ENCODE measurements at regions not wholly inside any gene's neighbourhood (a gene's known extent, or its start where the extent isn't known, plus 50 kb on each side); places are given as distances from the start of the nearest gene placed in this dataset.

DNA sequence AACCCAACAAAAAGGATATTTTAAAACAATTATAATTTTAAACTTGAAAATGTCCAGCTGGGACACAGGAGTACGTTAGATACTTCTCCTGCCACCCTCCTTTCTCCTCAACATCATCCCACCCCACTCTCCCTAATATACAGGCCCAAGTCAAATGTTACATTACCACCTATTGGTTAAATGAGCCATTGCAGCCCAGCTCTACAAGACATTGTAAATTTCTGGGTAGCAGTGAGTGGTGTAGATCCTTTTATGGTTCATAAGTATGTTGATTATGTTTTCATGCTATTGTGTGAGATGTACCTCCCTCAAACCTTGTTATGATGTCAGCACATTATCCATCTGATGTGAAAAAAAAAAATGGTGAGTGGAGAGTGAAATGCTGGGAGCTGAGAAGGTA, 187.1 kb upstream of the BCOR start:
- TF ChIP-seq, protein P1, sequence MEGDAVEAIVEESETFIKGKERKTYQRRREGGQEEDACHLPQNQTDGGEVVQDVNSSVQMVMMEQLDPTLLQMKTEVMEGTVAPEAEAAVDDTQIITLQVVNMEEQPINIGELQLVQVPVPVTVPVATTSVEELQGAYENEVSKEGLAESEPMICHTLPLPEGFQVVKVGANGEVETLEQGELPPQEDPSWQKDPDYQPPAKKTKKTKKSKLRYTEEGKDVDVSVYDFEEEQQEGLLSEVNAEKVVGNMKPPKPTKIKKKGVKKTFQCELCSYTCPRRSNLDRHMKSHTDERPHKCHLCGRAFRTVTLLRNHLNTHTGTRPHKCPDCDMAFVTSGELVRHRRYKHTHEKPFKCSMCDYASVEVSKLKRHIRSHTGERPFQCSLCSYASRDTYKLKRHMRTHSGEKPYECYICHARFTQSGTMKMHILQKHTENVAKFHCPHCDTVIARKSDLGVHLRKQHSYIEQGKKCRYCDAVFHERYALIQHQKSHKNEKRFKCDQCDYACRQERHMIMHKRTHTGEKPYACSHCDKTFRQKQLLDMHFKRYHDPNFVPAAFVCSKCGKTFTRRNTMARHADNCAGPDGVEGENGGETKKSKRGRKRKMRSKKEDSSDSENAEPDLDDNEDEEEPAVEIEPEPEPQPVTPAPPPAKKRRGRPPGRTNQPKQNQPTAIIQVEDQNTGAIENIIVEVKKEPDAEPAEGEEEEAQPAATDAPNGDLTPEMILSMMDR (IDR thresholded peaks at IDR 0.05; ENCODE audit: extremely low read depth in 1 of 2, insufficient read depth in 1 of 2, low read depth in 1 of 2, low read length in 2 of 2): no peak
- TF ChIP-seq EZH2 (IDR thresholded peaks at IDR 0.05; ENCODE audit: borderline replicate concordance, low read depth, low read length, severe bottlenecking): no peak
- no peak for TF ChIP-seq MYC (IDR thresholded peaks at IDR 0.05; ENCODE audit: low read depth, low read length)
- no peak for TF ChIP-seq GATA2 (IDR thresholded peaks at IDR 0.05; ENCODE audit: insufficient read depth, insufficient read length, low read depth, low read length)

Measured in endothelial cell of umbilical vein (primary cell).